Gastroesophageal sphincter (tissue), 3 donors: ENCODE measurements at regions not wholly inside any gene's neighbourhood (a gene's known extent, or its start where the extent isn't known, plus 50 kb on each side); places are given as distances from the start of the nearest gene placed in this dataset.

ENCODE experiments used
- CTCF ChIP-seq, 4 experiments: fragments of 200-600 bp in 2 of 4; fragments of 450-650 bp in 2 of 4; sonication (generic) in 1 of 4; IDR thresholded peaks; one replicate each; pipeline ENCODE4 v1.5.1; 2017 to 2019; ENCODE audit warnings: antibody characterized with exemption in 4 of 4, mild to moderate bottlenecking in 2 of 4, moderate library complexity in 2 of 4
- POLR2A ChIP-seq, 2 donors: fragments of 450-650 bp; IDR thresholded peaks; one replicate each; pipeline ENCODE4 v1.6.1; 2017; ENCODE audit warnings: antibody characterized with exemption in 2 of 2, mild to moderate bottlenecking in 2 of 2, moderate library complexity in 1 of 2
- POLR2AphosphoS5 ChIP-seq: sonication (generic); formaldehyde crosslinking; IDR thresholded peaks from one replicate; pipeline ENCODE4 v1.6.1; 2017; ENCODE audit warnings: antibody characterized with exemption

GRCh38 chr9:78463750-78464149, 166.8 kb downstream of the PSAT1 start:
- TF ChIP-seq POLR2AphosphoS5: no peak
- no peak for TF ChIP-seq CTCF (IDR thresholded peaks at IDR 0.05)
- TF ChIP-seq POLR2A (IDR thresholded peaks at IDR 0.05): no peak
